ENCODE measurements at regions not wholly inside any gene's neighbourhood (a gene's known extent, or its start where the extent isn't known, plus 50 kb on each side); places are given as distances from the start of the nearest gene placed in this dataset.

GRCh38 chr7:131011976-131012375, 278.0 kb upstream of the KLF14 start:
- Histone ChIP-seq H3K27ac (peak overlapping the region; percentile 73), H3K36me3 (no peaks in the 10 kb centered on the region), H3K27me3 (no peaks in the 10 kb centered on the region), H3K4me1 (peaks cover 94% of the 10 kb centered on the region), H3K9me3 (no peaks in the 10 kb centered on the region), H3K4me3 (no peak overlapping the region)
- ATAC-seq (peak; percentile 33), DNase-seq (no peak)
- no peak for TF ChIP-seq CTCF (IDR thresholded peaks at IDR 0.05)
- intact Hi-C loops (cut with DNase I): loop anchor here (10.0 kb wide), 1 partner anchor 117 kb away; no protein-coding TSS in a partner anchor

- intact Hi-C loops (cut with DNase I): loop anchor here (10.0 kb wide), 1 partner anchor 118 kb away; no protein-coding TSS in a partner anchor
These were observed 278.5 kb upstream of the KLF14 start for GRCh38 chr7:131012477-131013031.

GRCh38 chr7:131013716-131014115, 279.7 kb upstream of the KLF14 start:
- H3K4me3 ChIP-seq: no peak overlapping the region
- intact Hi-C loops (cut with DNase I): loop anchor here (10.0 kb wide), 1 partner anchor 119 kb away; no protein-coding TSS in a partner anchor

More at GRCh38 chr7:131012477-131013031, 278.5 kb upstream of the KLF14 start:
- DNase-seq (no peak), ATAC-seq (no peak)
- no peaks in the 10 kb centered on the region for H3K36me3 ChIP-seq
- H3K27me3 ChIP-seq: no peaks in the 10 kb centered on the region
- peak overlapping the region; percentile 73 for H3K27ac ChIP-seq
- H3K4me3 ChIP-seq: no peak overlapping the region
- H3K9me3 ChIP-seq: no peaks in the 10 kb centered on the region
- TF ChIP-seq CTCF (IDR thresholded peaks at IDR 0.05): no peak
- peaks cover 90% of the 10 kb centered on the region for H3K4me1 ChIP-seq

GRCh38 chr7:131014906-131015656, 281.1 kb upstream of the KLF14 start:
- Histone ChIP-seq H3K27me3 (no peaks in the 10 kb centered on the region), H3K36me3 (no peaks in the 10 kb centered on the region), H3K9me3 (no peaks in the 10 kb centered on the region), H3K4me1 (peaks cover 66% of the 10 kb centered on the region), H3K4me3 (no peak overlapping the region), H3K27ac (no peak overlapping the region)
- ATAC-seq (no peak), DNase-seq (no peak)
- no peak for TF ChIP-seq CTCF (IDR thresholded peaks at IDR 0.05)
- intact Hi-C loops (cut with DNase I): loop anchor here (10.0 kb wide), 1 partner anchor 120 kb away; no protein-coding TSS in a partner anchor

More at GRCh38 chr7:131013716-131014115, 279.7 kb upstream of the KLF14 start:
- DNase-seq: no peak
- ATAC-seq: no peak
- no peak for TF ChIP-seq CTCF (IDR thresholded peaks at IDR 0.05)
- peak overlapping the region; percentile 73 for H3K27ac ChIP-seq
- no peaks in the 10 kb centered on the region for H3K36me3 ChIP-seq
- H3K9me3 ChIP-seq: no peaks in the 10 kb centered on the region
- no peaks in the 10 kb centered on the region for H3K27me3 ChIP-seq
- peaks cover 79% of the 10 kb centered on the region for H3K4me1 ChIP-seq

GRCh38 chr7:131015657-131015958, 281.6 kb upstream of the KLF14 start:
- Histone ChIP-seq H3K4me3 (no peak overlapping the region), H3K4me1 (peaks cover 60% of the 10 kb centered on the region), H3K27me3 (no peaks in the 10 kb centered on the region), H3K27ac (no peak overlapping the region), H3K9me3 (no peaks in the 10 kb centered on the region), H3K36me3 (no peaks in the 10 kb centered on the region)
- no peak for TF ChIP-seq CTCF (IDR thresholded peaks at IDR 0.05)
- ATAC-seq (no peak), DNase-seq (no peak)
- intact Hi-C loops (cut with DNase I): loop anchor here (10.0 kb wide), 1 partner anchor 121 kb away; no protein-coding TSS in a partner anchor
